HCT116 (cell line): ENCODE measurements at regions not wholly inside any gene's neighbourhood (a gene's known extent, or its start where the extent isn't known, plus 50 kb on each side); places are given as distances from the start of the nearest gene placed in this dataset.

ENCODE experiments used
- ATAC-seq: fragments of 200-7000 bp; cut with Tn5 transposase; 2 replicates; pipeline ENCODE4 v1.9.1; 2020; ENCODE audit warnings: mild to moderate bottlenecking, moderate library complexity
- BruUV-seq: library from RNA; stranded (reverse); fragments of 400-500 nt; replicated peaks from 2 replicates; lab custom pipeline; 2021; lab: Mats Ljungman, UMichigan
- CTCF ChIA-PET: fragments of 300-600 bp; sonication (Branson Sonifier 250); formaldehyde crosslinking; loops from one replicate; lab custom pipeline; 2021; ENCODE audit warnings: antibody characterized with exemption; lab: Charles Lee
- POLR2A ChIA-PET: fragments of 300-600, 350-600 bp; sonication (Branson Sonifier 250); formaldehyde crosslinking; loops from one replicate; lab custom pipeline; 2021; ENCODE audit warnings: antibody characterized with exemption; lab: Charles Lee
- RAD21 ChIA-PET, 2 experiments: fragments of 300-600 bp; sonication (Branson Sonifier 250); formaldehyde crosslinking; loops; one replicate each; lab custom pipeline; 2023; ENCODE audit warnings: low total read pairs in 2 of 2; ENCODE audit not compliant: uncharacterized antibody in 2 of 2, unreplicated experiment in 2 of 2, low non-redundant PET in 1 of 2; lab: Charles Lee
- DNase-seq: peaks from one replicate; pipeline ENCODE4 v3.0.0-alpha.2; 2010; ENCODE audit warnings: low read depth, low spot score
- H2AFZ ChIP-seq: fragments of 200-600 bp; shearing (Covaris generic), sonication (generic); 2 replicates; pipeline ENCODE4 v1.6.1; 2017; ENCODE audit warnings: low read depth, mixed run types, mixed read lengths, antibody characterized with exemption, low read length; ENCODE audit not compliant: poor library complexity, severe bottlenecking
- H3K27ac ChIP-seq: 2 replicates; pipeline ENCODE4 v1.5.1; 2012; ENCODE audit warnings: low read depth, low read length
- H3K27me3 ChIP-seq: fragments of 200-600 bp; sonication (generic); 2 replicates; pipeline ENCODE4 v1.6.1; 2016; ENCODE audit warnings: mixed run types, low read length, mixed read lengths; ENCODE audit not compliant: insufficient read depth
- H3K36me3 ChIP-seq, 2 experiments: fragments of 200-500 bp in 1 of 2; fragments of 200-600 bp in 1 of 2; sonication (Bioruptor generic) in 1 of 2; sonication (generic) in 1 of 2; 2 replicates each; pipeline versions ENCODE4 v1.5.1 to v1.6.1; 2014 to 2016; ENCODE audit warnings: low read length in 2 of 2, inconsistent platforms in 1 of 2, mixed read lengths in 1 of 2, mixed run types in 1 of 2; ENCODE audit not compliant: insufficient read depth in 2 of 2, control insufficient read depth in 1 of 2
- H3K4me1 ChIP-seq, 2 experiments: fragments of 200-600 bp in 1 of 2; sonication (generic) in 1 of 2; 2 replicates each; pipeline versions ENCODE4 v1.5.1 to v1.6.1; 2012 to 2017; ENCODE audit warnings: low read length in 2 of 2, inconsistent platforms in 1 of 2, mild to moderate bottlenecking in 1 of 2, mixed read lengths in 1 of 2, mixed run types in 1 of 2, moderate library complexity in 1 of 2; ENCODE audit not compliant: insufficient read depth in 2 of 2, control insufficient read depth in 1 of 2
- H3K4me2 ChIP-seq: fragments of 200-600 bp; sonication (generic); 2 replicates; pipeline ENCODE4 v1.6.1; 2017; ENCODE audit warnings: mixed run types, low read length, mixed read lengths
- H3K4me3 ChIP-seq, 2 experiments: fragments of 200-600 bp in 1 of 2; sonication (generic) in 1 of 2; replicated peaks in 1 of 2; 2 replicates each; pipeline ENCODE4 v1.5.1; 2011 to 2016; ENCODE audit warnings: low read length in 2 of 2, control low read depth in 1 of 2, low read depth in 1 of 2, mild to moderate bottlenecking in 1 of 2, mixed read lengths in 1 of 2, mixed run types in 1 of 2
- H3K79me2 ChIP-seq: fragments of 200-600 bp; sonication (generic); 2 replicates; pipeline ENCODE4 v1.6.1; 2017; ENCODE audit warnings: mild to moderate bottlenecking, mixed run types, low read length, moderate library complexity, mixed read lengths; ENCODE audit not compliant: insufficient read depth
- H3K9ac ChIP-seq: fragments of 200-600 bp; sonication (generic); 2 replicates; pipeline ENCODE4 v1.6.1; 2016; ENCODE audit warnings: low read length, mixed read lengths
- H3K9me2 ChIP-seq: fragments of 200-600 bp; sonication (generic), shearing (Covaris generic); 2 replicates; pipeline ENCODE4 v1.6.1; 2017; ENCODE audit warnings: mixed run types, mild to moderate bottlenecking, moderate library complexity; ENCODE audit not compliant: insufficient read depth
- H3K9me3 ChIP-seq, 2 experiments: fragments of 200-500 bp in 1 of 2; fragments of 200-600 bp in 1 of 2; sonication (Bioruptor generic) in 1 of 2; sonication (generic) in 1 of 2; 2 replicates each; pipeline ENCODE4 v1.6.1; 2014 to 2017; ENCODE audit warnings: low read length in 2 of 2, mixed read lengths in 2 of 2, inconsistent platforms in 1 of 2, low read depth in 1 of 2, mild to moderate bottlenecking in 1 of 2, mixed run types in 1 of 2, moderate library complexity in 1 of 2; ENCODE audit not compliant: control insufficient read depth in 1 of 2, insufficient read depth in 1 of 2
- H4K20me1 ChIP-seq: fragments of 200-600 bp; sonication (generic), shearing (Covaris generic); 2 replicates; pipeline ENCODE4 v1.6.1; 2017; ENCODE audit warnings: mixed run types, mild to moderate bottlenecking, moderate library complexity; ENCODE audit not compliant: insufficient read depth
- ATF3 ChIP-seq: IDR thresholded peaks from 2 replicates; pipeline ENCODE4 v1.6.1; 2012
- CBX3 ChIP-seq: IDR thresholded peaks from 2 replicates; pipeline ENCODE4 v1.6.1; 2012; ENCODE audit warnings: low read depth
- CTCF ChIP-seq, 3 experiments: fragments of 200-600 bp in 1 of 3; sonication (generic) in 1 of 3; IDR thresholded peaks in 2 of 3; conservative IDR thresholded peaks in 1 of 3; 2 replicates each; pipeline ENCODE4 v1.5.1; 2012 to 2017; ENCODE audit warnings: low read depth in 2 of 3, low read length in 2 of 3, antibody characterized with exemption in 1 of 3, borderline replicate concordance in 1 of 3, control low read depth in 1 of 3, mild to moderate bottlenecking in 1 of 3, mixed read lengths in 1 of 3, mixed run types in 1 of 3, moderate library complexity in 1 of 3; ENCODE audit not compliant: insufficient read depth in 1 of 3
- EGR1 ChIP-seq: IDR thresholded peaks from 2 replicates; pipeline ENCODE4 v1.6.1; 2012; ENCODE audit warnings: low read depth
- ELF1 ChIP-seq: IDR thresholded peaks from 2 replicates; pipeline ENCODE4 v1.6.1; 2012; ENCODE audit warnings: low read depth, borderline replicate concordance
- EZH2 ChIP-seq: fragments of 200-600 bp; sonication (generic); IDR thresholded peaks from 2 replicates; pipeline ENCODE4 v1.6.1; 2017; ENCODE audit warnings: antibody characterized with exemption, mixed run types
- EZH2phosphoT487 ChIP-seq: fragments of 200-600 bp; IDR thresholded peaks from 2 replicates; pipeline ENCODE4 v1.6.1; 2018; ENCODE audit warnings: antibody characterized with exemption, borderline replicate concordance
- FOSL1 ChIP-seq: IDR thresholded peaks from 2 replicates; pipeline ENCODE4 v1.6.1; 2012; ENCODE audit warnings: low read depth
- JUND ChIP-seq: IDR thresholded peaks from 2 replicates; pipeline ENCODE4 v1.6.1; 2012
- MAX ChIP-seq: IDR thresholded peaks from 2 replicates; pipeline ENCODE4 v1.6.1; 2012
- POLR2A ChIP-seq: IDR thresholded peaks from 2 replicates; pipeline ENCODE4 v1.7.0; 2011; ENCODE audit warnings: borderline replicate concordance; ENCODE audit not compliant: insufficient read depth, insufficient read length; ENCODE audit errors: extremely low read depth
- POLR2AphosphoS5 ChIP-seq: IDR thresholded peaks from 2 replicates; pipeline ENCODE4 v1.6.1; 2011; ENCODE audit warnings: mild to moderate bottlenecking, low read depth, low read length, moderate library complexity
- RAD21 ChIP-seq: IDR thresholded peaks from 2 replicates; pipeline ENCODE4 v1.6.1; 2012; ENCODE audit warnings: low read depth, mild to moderate bottlenecking
- REST ChIP-seq: IDR thresholded peaks from 2 replicates; pipeline ENCODE4 v1.6.1; 2012; ENCODE audit warnings: low read depth
- SP1 ChIP-seq: IDR thresholded peaks from 2 replicates; pipeline ENCODE4 v1.6.1; 2012; ENCODE audit warnings: low read depth
- SRF ChIP-seq: IDR thresholded peaks from 2 replicates; pipeline ENCODE4 v1.6.1; 2012; ENCODE audit warnings: low read depth
- TCF7L2 ChIP-seq: IDR thresholded peaks from 2 replicates; pipeline ENCODE4 v1.7.0; 2011; ENCODE audit warnings: borderline replicate concordance, inconsistent platforms; ENCODE audit not compliant: insufficient read depth, insufficient read length; ENCODE audit errors: extremely low read depth
- YY1 ChIP-seq: IDR thresholded peaks from 2 replicates; pipeline ENCODE4 v1.6.1; 2011; ENCODE audit warnings: low read length, low read depth, moderate library complexity, mild to moderate bottlenecking; ENCODE audit not compliant: insufficient replicate concordance; ENCODE audit errors: extremely low read depth
- ZFX ChIP-seq: fragments of 450-650 bp; IDR thresholded peaks from 2 replicates; pipeline ENCODE4 v1.6.1; 2017
- intact Hi-C: fragments of 100-400 bp; cut with micrococcal nuclease; formaldehyde crosslinking; loops from 2 replicates; pipeline ENCODE4 v1.10.0; 2022

- no peak overlapping the region for H3K4me2 ChIP-seq
- H3K4me1 ChIP-seq = no peaks in the 10 kb centered on the region
- H3K27ac ChIP-seq = no peak overlapping the region
- no peaks in the 10 kb centered on the region for H3K9me3 ChIP-seq
- H4K20me1 ChIP-seq = no peaks in the 10 kb centered on the region
- H2AFZ ChIP-seq = no peak overlapping the region
- H3K9ac ChIP-seq = no peak overlapping the region
- POLR2A ChIA-PET = no interaction called here
- H3K27me3 ChIP-seq = peaks cover 26% of the 10 kb centered on the region
- ATAC-seq (no peak), DNase-seq (no peak)
- no peaks in the 10 kb centered on the region for H3K9me2 ChIP-seq
- RAD21 ChIA-PET = interaction anchor here in 1 of 2 experiments (0.5 kb wide), 1 partner anchor 26 kb away, joined by 3 read pairs; no protein-coding TSS in a partner anchor
- CTCF ChIA-PET = no interaction called here
- H3K79me2 ChIP-seq = no peaks in the 10 kb centered on the region
- TF ChIP-seq CBX3 (no peak), MAX (no peak), REST (no peak), ELF1 (no peak), CTCF (IDR thresholded peaks at IDR 0.05 in 2 of 3, conservative IDR thresholded peaks at IDR 0.05 in 1 of 3; ENCODE audit: borderline replicate concordance in 1 of 3, insufficient read depth in 1 of 3, low read depth in 2 of 3, low read length in 2 of 3) (no peak), EGR1 (no peak), POLR2AphosphoS5 (no peak), POLR2A (no peak), SP1 (no peak), EZH2phosphoT487 (no peak), FOSL1 (no peak), TCF7L2 (no peak), RAD21 (no peak), ZFX (no peak), SRF (no peak), YY1 (no peak), JUND (no peak), ATF3 (no peak), EZH2 (no peak)
- no TSS peak for BruUV-seq
- intact Hi-C loops = no loop called here
- H3K4me3 ChIP-seq = no peak overlapping the region
- H3K36me3 ChIP-seq = no peaks in the 10 kb centered on the region
These were observed 161.5 kb upstream of the HEY2 start for GRCh38 chr6:125587666-125588632.
